ENCODE measurements at regions not wholly inside any gene's neighbourhood (a gene's known extent, or its start where the extent isn't known, plus 50 kb on each side); places are given as distances from the start of the nearest gene placed in this dataset.

DNA sequence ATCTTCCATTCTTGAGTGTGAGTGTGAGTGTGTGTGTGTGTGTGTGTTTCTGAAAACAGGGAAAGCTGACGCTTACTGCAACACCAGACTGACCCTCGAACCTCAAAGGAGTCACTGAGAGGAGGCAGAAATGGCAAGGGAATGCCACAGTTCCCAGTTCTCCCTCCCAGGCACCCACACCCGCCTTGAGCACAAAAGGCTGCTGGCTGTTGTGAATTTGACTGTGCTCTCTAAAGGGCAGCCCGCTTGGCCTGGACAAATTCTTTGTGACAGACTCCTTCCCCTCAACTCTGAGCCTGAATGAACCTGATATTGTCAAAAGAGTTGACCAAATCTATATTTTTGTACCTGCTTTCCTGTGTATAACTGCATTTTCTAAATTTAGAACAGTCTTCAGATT is 245.7 kb upstream of the IRX2 start:
- no peak overlapping the region for H2AFZ ChIP-seq (ENCODE audit: low read depth, low read length)
- no peaks in the 10 kb centered on the region for H3K9me1 ChIP-seq (ENCODE audit: control insufficient read depth, insufficient read depth, low read length)
- no peak for FAIRE-seq
- in situ Hi-C loops (cut with MboI) = no loop called here
- no TSS peak for BruUV-seq (replicated peaks)
- no peaks in the 10 kb centered on the region for H3K79me2 ChIP-seq (ENCODE audit: control insufficient read depth, insufficient read depth, low read length)
- ChIA-PET CTCF (ENCODE audit: low intra/inter-chr PET ratio) (no interaction called here), POLR2A (no interaction called here)
- no peak overlapping the region for H3K27ac ChIP-seq (ENCODE audit: extremely low read depth, low read depth, low read length)
- no peak for ATAC-seq
- peaks cover 15 to 44% of the 10 kb centered on the region in 2 experiments; a peak in 3 of 5 replicates for H3K27me3 ChIP-seq (ENCODE audit: control insufficient read depth in 2 of 2, insufficient read depth in 2 of 2, low read length in 2 of 2)
- 0% methylated on average over 4 of the region's 4 CpGs for WGBS (ENCODE audit: insufficient coverage, low coverage, missing lambda C conversion rate)
- DNase-seq (ENCODE audit: extremely low read depth in 1 of 4, low spot score in 3 of 4) = no peak
- no peaks in the 10 kb centered on the region for H3K36me3 ChIP-seq (ENCODE audit: control insufficient read depth, insufficient read depth, low read length)
- H3K4me2 ChIP-seq (ENCODE audit: insufficient read depth, low read length) = no peak overlapping the region
- no peaks in the 10 kb centered on the region for H3K4me1 ChIP-seq (replicated peaks in 1 of 2; ENCODE audit: control insufficient read depth in 2 of 2, insufficient read depth in 2 of 2, low read length in 2 of 2)
- no peak overlapping the region for H3K4me3 ChIP-seq
- TF ChIP-seq ELF1 (tag; IDR thresholded peaks at IDR 0.05) (no peak), FOXP1 (CRISPR knock-in tag; IDR thresholded peaks at IDR 0.05) (no peak), ZNF165 (CRISPR knock-in tag; IDR thresholded peaks at IDR 0.05; ENCODE audit: borderline replicate concordance) (no peak), ZNF76 (CRISPR knock-in tag; IDR thresholded peaks at IDR 0.05; ENCODE audit: borderline replicate concordance) (no peak), SIRT6 (IDR thresholded peaks at IDR 0.05; ENCODE audit: low read depth, low read length) (no peak), ZKSCAN1 (IDR thresholded peaks at IDR 0.05; ENCODE audit: low read depth, low read length) (no peak), POLR2B (IDR thresholded peaks at IDR 0.05; ENCODE audit: low read depth, partially characterized antibody) (no peak), ARID2 (IDR thresholded peaks at IDR 0.05) (no peak), DPF2 (IDR thresholded peaks at IDR 0.05) (no peak)
- H3K9me3 ChIP-seq (replicated peaks; ENCODE audit: control insufficient read depth, insufficient read depth, low read depth, low read length) = no peaks in the 10 kb centered on the region; the same call in 1 of the 2 replicates
- intact Hi-C loops (cut with micrococcal nuclease) = no loop called here
- peaks cover 6% of the 10 kb centered on the region; the same call in 1 of the 2 replicates for H4K20me1 ChIP-seq (replicated peaks; ENCODE audit: control insufficient read depth, insufficient read depth, low read length)
- H3K9ac ChIP-seq (ENCODE audit: insufficient read depth in 1 of 2, low read depth in 2 of 2, low read length in 2 of 2) = no peak overlapping the region
